ENCODE measurements at regions not wholly inside any gene's neighbourhood (a gene's known extent, or its start where the extent isn't known, plus 50 kb on each side); places are given as distances from the start of the nearest gene placed in this dataset.

GRCh38 chrY:13094411-13094810 is 189.7 kb downstream of the DDX3Y start:
- no peaks in the 10 kb centered on the region for H3K36me3 ChIP-seq
- no peaks in the 10 kb centered on the region for H3K9me3 ChIP-seq
- H3K4me3 ChIP-seq: no peak overlapping the region
- H3K27me3 ChIP-seq: no peaks in the 10 kb centered on the region
- DNase-seq: no peak

- H3K36me3 ChIP-seq: no peaks in the 10 kb centered on the region
- no peak for DNase-seq
Observed at GRCh38 chrY:13094904-13095600, 190.4 kb downstream of the DDX3Y start.

GRCh38 chrY:13126881-13127456 is 222.3 kb downstream of the DDX3Y start:
- Histone ChIP-seq H3K36me3 (no peaks in the 10 kb centered on the region), H3K9me3 (no peaks in the 10 kb centered on the region)

More at GRCh38 chrY:13094904-13095600, 190.4 kb downstream of the DDX3Y start:
- Histone ChIP-seq H3K4me3 (no peak overlapping the region), H3K9me3 (no peaks in the 10 kb centered on the region), H3K27me3 (no peaks in the 10 kb centered on the region)

GRCh38 chrY:13127476-13127875 is 222.8 kb downstream of the DDX3Y start:
- Histone ChIP-seq H3K4me3 (no peak overlapping the region), H3K27me3 (no peaks in the 10 kb centered on the region), H3K9me3 (no peaks in the 10 kb centered on the region), H3K36me3 (no peaks in the 10 kb centered on the region)
- DNase-seq: no peak

More at GRCh38 chrY:13126881-13127456, 222.3 kb downstream of the DDX3Y start:
- Histone ChIP-seq H3K4me3 (no peak overlapping the region), H3K27me3 (no peaks in the 10 kb centered on the region)
- DNase-seq: no peak

- H3K36me3 ChIP-seq: no peaks in the 10 kb centered on the region
- H3K9me3 ChIP-seq: no peaks in the 10 kb centered on the region
- no peak for DNase-seq
- H3K27me3 ChIP-seq: no peaks in the 10 kb centered on the region
- peak overlapping the region; percentile 49 for H3K4me3 ChIP-seq
Observed at GRCh38 chrY:13149148-13149547, 244.5 kb downstream of the DDX3Y start.

GRCh38 chrY:13167698-13168097 is 263.0 kb downstream of the DDX3Y start:
- DNase-seq: no peak
- Histone ChIP-seq H3K27me3 (no peaks in the 10 kb centered on the region), H3K36me3 (no peaks in the 10 kb centered on the region), H3K4me3 (no peak overlapping the region), H3K9me3 (no peaks in the 10 kb centered on the region)

GRCh38 chrY:13168257-13168656 is 263.6 kb downstream of the DDX3Y start:
- no peak for DNase-seq
- H3K36me3 ChIP-seq: no peaks in the 10 kb centered on the region
- H3K4me3 ChIP-seq: no peak overlapping the region
- H3K27me3 ChIP-seq: no peaks in the 10 kb centered on the region
- H3K9me3 ChIP-seq: no peaks in the 10 kb centered on the region
